GM12892 (cell line): ENCODE measurements at regions not wholly inside any gene's neighbourhood (a gene's known extent, or its start where the extent isn't known, plus 50 kb on each side); places are given as distances from the start of the nearest gene placed in this dataset.

Source experiments
- DNase-seq: peaks from one replicate; pipeline ENCODE4 v3.0.0; 2011; ENCODE audit not compliant: insufficient read length
- FAIRE-seq: peaks from 2 replicates; lab custom pipeline; 2011; peaks lifted over from hg19 to GRCh38; lab: Jason Lieb, UNC
- POLR2A ChIP-seq: IDR thresholded peaks from 2 replicates; pipeline ENCODE4 v1.6.1; 2011; ENCODE audit warnings: low read depth, low read length, control low read depth
- POLR2AphosphoS5 ChIP-seq: IDR thresholded peaks from 2 replicates; pipeline ENCODE4 v1.6.1; 2011; ENCODE audit warnings: low read depth, low read length, control low read depth
- TAF1 ChIP-seq: IDR thresholded peaks from 2 replicates; pipeline ENCODE4 v1.6.1; 2011; ENCODE audit warnings: low read depth, mild to moderate bottlenecking, control low read depth, low read length, borderline replicate concordance

DNA sequence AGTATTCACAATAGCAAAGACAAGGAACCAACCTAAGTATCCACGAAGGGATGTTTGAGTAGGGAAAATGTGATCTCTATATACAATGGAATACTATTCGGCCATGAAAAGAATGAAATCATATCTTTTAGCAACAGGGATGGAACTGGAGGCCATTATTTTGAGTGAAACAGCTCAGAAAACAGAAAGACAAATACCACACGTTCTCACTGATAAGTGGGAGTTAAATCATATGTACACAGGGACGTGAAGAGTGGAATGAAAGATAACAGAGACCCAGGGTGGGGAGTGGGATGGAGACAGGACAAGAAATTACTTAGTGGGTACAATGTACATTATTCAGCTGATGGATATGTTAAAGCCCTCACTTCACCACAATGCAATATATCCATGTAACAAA is 1012.7 kb downstream of the TBC1D22A start:
- TF ChIP-seq TAF1 (no peak), POLR2A (no peak), POLR2AphosphoS5 (no peak)
- DNase-seq (no peak), FAIRE-seq (no peak)

DNA sequence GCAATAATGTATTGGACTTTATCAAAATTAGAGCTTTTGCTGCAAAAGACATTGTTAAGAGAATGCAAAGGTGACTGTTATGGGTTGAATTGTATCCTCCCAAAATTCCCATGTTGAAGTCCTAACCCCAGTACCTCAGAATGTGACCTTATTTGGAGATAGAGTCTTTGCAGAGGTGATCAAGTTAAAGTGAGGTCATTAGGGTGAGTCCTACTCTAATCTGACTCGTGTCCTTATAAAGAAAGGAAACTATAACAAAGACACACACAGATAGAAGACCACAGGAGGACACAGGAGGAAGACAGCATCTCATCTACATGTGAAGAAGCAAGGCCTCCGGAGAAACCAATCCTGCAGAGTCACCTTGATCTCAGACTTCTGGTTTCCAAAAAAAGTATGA is 1011.2 kb downstream of the TBC1D22A start:
- TF ChIP-seq POLR2A (no peak), POLR2AphosphoS5 (no peak), TAF1 (no peak)
- FAIRE-seq (no peak), DNase-seq (no peak)

DNA sequence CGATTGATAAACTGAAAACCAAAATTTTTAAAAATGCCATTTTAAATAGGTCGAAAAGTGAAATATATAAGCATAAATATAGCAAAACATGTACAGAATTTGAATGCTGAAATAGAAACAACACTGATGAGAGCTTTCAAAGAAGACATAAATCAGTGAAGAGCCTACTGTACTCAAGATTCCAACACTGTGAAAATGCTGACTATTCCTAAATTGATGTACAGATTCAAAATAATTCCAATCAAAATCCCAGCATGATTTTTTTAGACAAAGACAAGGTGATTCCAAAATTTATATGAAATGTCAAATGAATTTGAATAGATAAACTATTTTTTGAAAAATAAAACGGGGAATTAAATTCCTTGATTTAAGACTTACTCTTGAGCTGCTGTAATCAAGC is 1010.4 kb downstream of the TBC1D22A start:
- DNase-seq (no peak), FAIRE-seq (no peak)
- TF ChIP-seq TAF1: no peak
- TF ChIP-seq POLR2A: no peak
- TF ChIP-seq POLR2AphosphoS5: no peak

DNA sequence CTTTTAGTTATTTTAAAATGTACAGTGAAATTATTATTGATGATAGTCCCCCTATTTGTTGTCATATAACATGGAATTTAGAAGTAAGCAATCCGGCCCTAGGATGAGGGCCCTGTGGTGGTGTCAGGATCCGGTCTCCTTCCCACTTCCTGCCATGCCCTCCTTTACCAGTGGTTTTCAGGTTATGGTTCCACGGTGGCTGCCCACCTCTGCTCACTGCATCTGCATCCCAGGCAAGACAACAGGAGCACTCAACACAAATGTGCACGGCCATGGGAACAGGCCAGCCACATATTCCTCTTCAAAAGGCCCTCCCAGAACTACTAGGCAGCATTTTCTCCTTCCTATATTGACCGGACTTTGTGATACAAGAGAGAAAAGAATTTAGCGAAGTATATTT is 1007.2 kb downstream of the TBC1D22A start:
- no peak for FAIRE-seq
- TF ChIP-seq POLR2A: no peak
- no peak for TF ChIP-seq POLR2AphosphoS5
- no peak for TF ChIP-seq TAF1
- no peak for DNase-seq

DNA sequence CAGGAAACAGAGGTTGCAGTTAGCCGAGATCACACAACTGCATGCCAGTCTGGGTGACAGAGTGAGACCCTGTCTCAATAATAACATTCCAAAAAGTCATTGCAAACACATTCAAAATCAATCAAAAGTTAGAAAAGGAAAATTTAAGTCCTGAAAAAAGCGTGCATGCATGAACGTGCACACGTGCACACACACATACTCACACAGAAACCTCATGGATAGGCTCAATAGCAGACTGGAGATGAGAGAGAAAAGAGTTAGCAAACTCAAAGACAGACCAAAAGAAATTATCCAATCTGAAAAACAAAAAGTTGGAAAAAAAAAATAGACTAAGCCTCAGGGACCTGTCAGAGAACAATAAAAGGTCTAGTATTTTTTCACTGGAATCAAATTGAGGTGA is 1005.6 kb downstream of the TBC1D22A start:
- FAIRE-seq (no peak), DNase-seq (no peak)
- TF ChIP-seq POLR2AphosphoS5: no peak
- TF ChIP-seq TAF1: no peak
- no peak for TF ChIP-seq POLR2A

DNA sequence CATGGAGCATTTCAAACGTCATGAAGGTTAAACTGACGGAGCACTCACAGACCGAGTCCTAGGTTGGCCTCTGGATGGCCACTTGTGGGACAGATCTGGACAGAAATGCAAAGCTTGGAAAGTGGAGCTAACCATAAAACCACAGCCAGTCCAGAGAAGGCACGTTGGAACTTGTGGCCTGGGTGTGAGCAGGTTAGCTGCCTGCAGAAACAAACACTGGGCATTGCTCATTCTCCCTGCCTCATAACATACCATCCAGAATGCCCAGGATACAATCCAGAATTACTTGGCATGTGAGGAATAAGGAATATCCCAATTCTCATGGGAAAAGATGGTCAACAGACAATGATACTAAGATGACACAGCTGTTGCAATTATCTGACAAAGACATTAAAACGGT is 1005.0 kb downstream of the TBC1D22A start:
- DNase-seq (no peak), FAIRE-seq (no peak)
- TF ChIP-seq TAF1: no peak
- no peak for TF ChIP-seq POLR2A
- TF ChIP-seq POLR2AphosphoS5: no peak

DNA sequence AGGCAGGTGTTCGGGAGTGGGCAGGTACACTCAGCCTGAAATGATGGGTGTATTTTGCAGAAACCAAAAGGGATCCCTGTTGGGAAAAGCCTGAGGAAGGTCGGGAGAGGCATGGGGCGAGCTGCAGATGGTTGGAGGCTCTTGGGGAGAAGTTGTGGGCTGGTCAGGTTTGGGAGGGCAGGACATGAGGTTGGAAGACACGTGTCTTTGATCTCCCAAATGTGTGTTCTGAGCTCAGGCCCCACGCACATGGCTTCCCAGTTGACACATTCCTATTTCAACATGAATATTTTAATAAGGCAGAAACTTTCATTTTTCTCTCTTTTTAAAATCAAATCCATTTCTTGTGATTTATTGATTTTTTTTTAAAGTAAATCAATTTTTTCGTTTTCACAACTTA is 1003.3 kb downstream of the TBC1D22A start:
- FAIRE-seq (no peak), DNase-seq (no peak)
- no peak for TF ChIP-seq POLR2A
- TF ChIP-seq POLR2AphosphoS5: no peak
- no peak for TF ChIP-seq TAF1

DNA sequence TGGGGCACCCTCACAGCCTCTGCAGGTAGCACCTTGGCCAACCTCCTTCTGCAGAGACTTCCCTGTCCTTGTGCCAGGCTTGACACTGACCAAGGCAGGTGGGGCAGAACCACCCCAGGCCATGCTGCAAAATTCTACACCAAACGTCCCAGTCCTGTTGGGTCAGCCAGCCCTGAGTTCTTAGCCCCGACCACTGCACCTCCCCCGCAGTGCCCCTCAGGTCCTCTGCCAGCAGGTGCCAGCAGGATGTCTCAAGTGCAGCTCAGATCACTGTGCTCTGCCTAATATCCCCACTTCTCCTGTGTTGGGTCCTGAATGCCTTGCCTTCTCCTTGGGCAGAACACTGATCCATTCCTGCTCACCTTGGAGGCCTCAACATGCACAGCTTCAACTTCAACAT is 999.7 kb downstream of the TBC1D22A start:
- no peak for DNase-seq
- TF ChIP-seq POLR2AphosphoS5: no peak
- TF ChIP-seq POLR2A: no peak
- no peak for TF ChIP-seq TAF1
- no peak for FAIRE-seq

DNA sequence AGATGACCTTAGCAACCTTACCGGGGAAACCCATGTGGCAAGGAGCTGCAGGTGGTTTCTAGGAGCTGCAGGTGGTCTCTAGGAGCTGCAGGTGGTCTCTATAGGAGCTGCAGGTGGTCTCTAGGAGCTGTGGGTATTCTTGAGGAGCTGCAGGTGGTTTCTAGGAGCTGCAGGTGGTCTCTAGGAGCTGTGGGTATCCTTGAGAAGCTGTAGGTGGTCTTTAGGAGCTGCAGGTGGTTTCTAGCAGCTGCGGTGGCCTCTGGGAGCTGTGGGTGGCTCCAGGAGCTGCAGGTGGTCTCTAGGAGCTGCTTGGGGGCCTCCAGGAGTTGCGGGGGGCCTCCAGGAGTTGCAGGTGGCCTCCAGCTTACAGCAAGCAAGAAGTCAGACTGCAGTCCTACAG is 997.5 kb downstream of the TBC1D22A start:
- no peak for FAIRE-seq
- no peak for DNase-seq
- TF ChIP-seq TAF1 (no peak), POLR2AphosphoS5 (no peak), POLR2A (no peak)

DNA sequence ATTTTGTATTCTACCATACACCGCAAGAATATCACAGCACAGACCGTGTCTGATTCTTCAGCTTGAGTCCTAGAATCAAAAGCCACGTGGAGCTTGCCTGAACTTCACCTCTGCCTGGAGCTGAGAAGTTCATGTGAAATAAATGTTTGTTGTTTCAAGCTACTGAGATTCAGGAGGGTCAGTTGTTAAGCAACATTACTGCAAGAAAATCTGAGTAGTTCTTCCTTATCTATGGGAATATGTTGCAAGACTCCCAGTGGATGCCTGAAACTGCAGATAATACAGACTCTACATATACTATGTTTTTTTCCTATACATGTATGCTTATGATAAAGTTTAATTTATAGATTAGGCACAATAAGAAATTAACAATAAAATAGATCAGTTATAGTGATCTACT is 995.3 kb downstream of the TBC1D22A start:
- TF ChIP-seq TAF1 (no peak), POLR2AphosphoS5 (no peak), POLR2A (no peak)
- FAIRE-seq: no peak

DNA sequence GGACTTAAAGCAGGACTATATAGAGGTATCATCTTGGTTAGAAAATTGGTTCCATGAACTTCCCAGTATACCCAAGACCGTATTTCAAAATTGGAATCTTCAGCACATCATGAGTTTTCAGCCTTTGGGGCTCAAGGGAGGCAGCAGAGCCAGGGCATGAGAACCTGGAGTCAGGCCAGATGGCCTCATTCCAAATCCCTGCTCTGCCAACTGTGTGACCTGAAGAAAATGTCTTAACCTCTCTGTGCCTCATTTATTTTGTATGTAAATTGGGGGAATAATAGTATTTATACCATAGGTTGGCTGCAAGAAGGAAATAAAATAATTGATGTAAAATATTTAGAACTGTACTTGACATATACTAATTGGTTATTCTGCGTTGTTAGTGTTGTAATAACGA is 987.6 kb downstream of the TBC1D22A start:
- TF ChIP-seq POLR2AphosphoS5 (no peak), POLR2A (no peak), TAF1 (no peak)
- DNase-seq: no peak
- no peak for FAIRE-seq

More for the DNA sequence above, 995.3 kb downstream of the TBC1D22A start:
- DNase-seq: no peak

DNA sequence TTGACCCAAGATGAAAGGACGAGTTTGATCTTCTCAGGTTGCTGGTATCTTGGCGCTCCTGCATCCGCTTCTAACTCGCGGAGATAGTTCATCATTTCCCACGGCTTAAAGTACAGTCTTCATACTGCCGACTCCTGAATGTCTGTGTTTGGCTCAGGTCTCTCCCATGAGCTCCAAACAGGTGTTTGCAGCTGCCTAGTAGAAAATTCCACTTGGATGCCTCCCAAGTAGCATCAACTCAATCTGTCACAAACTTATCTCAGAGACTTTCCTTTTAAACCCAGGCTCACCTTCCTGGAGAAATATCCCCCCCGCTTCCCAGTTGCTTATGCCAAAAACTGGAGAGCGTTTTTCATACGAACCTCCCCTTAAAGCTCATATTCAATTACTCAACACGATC is 986.5 kb downstream of the TBC1D22A start:
- FAIRE-seq (no peak), DNase-seq (no peak)
- TF ChIP-seq POLR2A (no peak), POLR2AphosphoS5 (no peak), TAF1 (no peak)

DNA sequence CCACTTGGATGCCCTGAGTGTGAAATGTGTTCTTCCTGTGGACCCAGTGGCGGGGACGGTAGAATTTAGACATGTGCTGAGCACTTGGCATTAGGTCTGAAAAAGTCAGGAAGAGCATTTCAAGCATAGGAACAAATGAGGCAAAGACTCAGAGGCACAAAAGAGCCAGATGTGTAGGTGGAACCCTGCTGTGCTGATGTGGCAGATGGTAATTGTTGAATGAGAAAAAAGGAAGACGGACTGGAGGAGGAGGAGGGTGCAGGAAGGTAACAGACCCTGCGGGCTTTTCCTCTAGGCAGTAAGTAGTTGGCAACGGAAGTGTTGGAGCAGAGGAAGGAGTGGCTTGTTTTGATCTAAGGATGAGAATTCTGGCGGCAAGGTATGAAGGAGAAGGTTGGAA is 985.8 kb downstream of the TBC1D22A start:
- DNase-seq (no peak), FAIRE-seq (no peak)
- TF ChIP-seq POLR2AphosphoS5 (no peak), TAF1 (no peak), POLR2A (no peak)
